ENCODE measurements at regions not wholly inside any gene's neighbourhood (a gene's known extent, or its start where the extent isn't known, plus 50 kb on each side); places are given as distances from the start of the nearest gene placed in this dataset.

DNA sequence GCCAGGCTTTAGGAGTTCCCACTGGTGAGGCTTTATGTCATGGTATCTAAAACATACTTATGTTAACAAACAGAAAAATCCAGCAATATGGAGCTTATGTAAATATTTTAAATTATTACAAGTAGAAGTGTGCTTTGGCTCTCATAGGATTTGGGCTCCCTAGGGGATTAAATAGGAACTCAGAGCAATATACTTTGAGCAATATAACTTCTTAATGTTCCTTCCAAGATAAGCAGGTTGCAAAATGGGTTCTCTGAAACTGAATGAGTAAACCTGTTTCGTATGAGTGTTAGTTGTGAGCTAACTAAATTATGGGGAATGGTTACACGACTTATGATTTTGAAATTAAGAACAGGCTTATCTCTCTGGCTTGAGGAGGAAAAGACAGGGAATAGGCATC, 366.1 kb upstream of the ZNF385D start:
- TF ChIP-seq CTCF (IDR thresholded peaks at IDR 0.05) (no peak), POLR2A (IDR thresholded peaks at IDR 0.05) (no peak)
